ENCODE measurements at regions not wholly inside any gene's neighbourhood (a gene's known extent, or its start where the extent isn't known, plus 50 kb on each side); places are given as distances from the start of the nearest gene placed in this dataset.

DNA sequence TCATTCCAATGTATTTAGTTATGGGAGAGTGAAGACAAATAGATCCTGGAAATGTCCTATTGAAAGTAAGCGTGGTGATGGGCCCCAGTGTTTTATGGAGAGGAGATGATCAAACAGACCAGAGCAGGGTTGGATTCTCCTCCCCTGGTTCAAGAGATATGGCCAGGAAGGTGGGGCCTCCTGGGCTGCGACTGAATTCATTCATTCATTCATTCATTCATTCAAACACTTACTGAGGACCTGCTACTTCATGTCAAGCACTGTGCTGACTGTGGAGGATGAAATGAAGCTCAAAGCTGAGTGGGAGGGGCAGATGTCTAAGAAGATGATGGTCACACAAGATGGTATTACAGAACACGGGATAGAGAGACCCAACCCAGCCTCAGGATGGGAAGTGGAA is 71.5 kb upstream of the TNR start (continued):
- TF ChIP-seq, protein P1, sequence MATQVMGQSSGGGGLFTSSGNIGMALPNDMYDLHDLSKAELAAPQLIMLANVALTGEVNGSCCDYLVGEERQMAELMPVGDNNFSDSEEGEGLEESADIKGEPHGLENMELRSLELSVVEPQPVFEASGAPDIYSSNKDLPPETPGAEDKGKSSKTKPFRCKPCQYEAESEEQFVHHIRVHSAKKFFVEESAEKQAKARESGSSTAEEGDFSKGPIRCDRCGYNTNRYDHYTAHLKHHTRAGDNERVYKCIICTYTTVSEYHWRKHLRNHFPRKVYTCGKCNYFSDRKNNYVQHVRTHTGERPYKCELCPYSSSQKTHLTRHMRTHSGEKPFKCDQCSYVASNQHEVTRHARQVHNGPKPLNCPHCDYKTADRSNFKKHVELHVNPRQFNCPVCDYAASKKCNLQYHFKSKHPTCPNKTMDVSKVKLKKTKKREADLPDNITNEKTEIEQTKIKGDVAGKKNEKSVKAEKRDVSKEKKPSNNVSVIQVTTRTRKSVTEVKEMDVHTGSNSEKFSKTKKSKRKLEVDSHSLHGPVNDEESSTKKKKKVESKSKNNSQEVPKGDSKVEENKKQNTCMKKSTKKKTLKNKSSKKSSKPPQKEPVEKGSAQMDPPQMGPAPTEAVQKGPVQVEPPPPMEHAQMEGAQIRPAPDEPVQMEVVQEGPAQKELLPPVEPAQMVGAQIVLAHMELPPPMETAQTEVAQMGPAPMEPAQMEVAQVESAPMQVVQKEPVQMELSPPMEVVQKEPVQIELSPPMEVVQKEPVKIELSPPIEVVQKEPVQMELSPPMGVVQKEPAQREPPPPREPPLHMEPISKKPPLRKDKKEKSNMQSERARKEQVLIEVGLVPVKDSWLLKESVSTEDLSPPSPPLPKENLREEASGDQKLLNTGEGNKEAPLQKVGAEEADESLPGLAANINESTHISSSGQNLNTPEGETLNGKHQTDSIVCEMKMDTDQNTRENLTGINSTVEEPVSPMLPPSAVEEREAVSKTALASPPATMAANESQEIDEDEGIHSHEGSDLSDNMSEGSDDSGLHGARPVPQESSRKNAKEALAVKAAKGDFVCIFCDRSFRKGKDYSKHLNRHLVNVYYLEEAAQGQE (IDR thresholded peaks at IDR 0.05; ENCODE audit: low read depth), result no peak
- no peak for TF ChIP-seq JUND (IDR thresholded peaks at IDR 0.05)
- no peak for TF ChIP-seq ELF1 (IDR thresholded peaks at IDR 0.05; ENCODE audit: borderline replicate concordance, low read depth)
- no peak for TF ChIP-seq SP1 (IDR thresholded peaks at IDR 0.05; ENCODE audit: low read depth)
- TF ChIP-seq, protein P2, sequence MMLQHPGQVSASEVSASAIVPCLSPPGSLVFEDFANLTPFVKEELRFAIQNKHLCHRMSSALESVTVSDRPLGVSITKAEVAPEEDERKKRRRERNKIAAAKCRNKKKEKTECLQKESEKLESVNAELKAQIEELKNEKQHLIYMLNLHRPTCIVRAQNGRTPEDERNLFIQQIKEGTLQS (IDR thresholded peaks at IDR 0.05), result no peak
- no peak for TF ChIP-seq SRF (IDR thresholded peaks at IDR 0.05; ENCODE audit: low read depth)

DNA sequence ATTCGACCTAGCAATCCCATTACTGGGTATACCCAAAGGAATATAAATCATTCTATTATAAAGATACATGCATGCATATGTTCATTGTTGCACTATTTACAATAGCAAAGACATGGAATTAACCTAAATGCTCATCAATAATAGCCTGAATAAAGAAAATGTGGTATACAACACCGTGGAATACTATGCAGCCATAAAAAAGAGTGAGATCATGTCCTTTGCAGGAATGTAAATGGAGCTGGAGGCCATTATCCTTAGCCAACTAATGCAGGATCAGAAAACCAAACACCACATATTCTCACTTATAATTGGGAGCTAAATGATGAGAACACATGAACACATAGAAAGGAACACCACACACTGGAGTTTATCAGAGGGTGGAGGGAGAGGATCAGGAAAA is 69.5 kb upstream of the TNR start:
- H3K4me3 ChIP-seq (replicated peaks in 1 of 2; ENCODE audit: low read depth in 1 of 2, low read length in 2 of 2), result no peak overlapping the region
- no peaks in the 10 kb centered on the region for H3K9me2 ChIP-seq (ENCODE audit: insufficient read depth)
- H4K20me1 ChIP-seq (ENCODE audit: insufficient read depth), result no peaks in the 10 kb centered on the region
- ChIA-PET CTCF (no interaction called here), RAD21 (ENCODE audit: low non-redundant PET in 1 of 2, low total read pairs in 2 of 2, uncharacterized antibody in 2 of 2, unreplicated experiment in 2 of 2) (no interaction called here), POLR2A (no interaction called here)
- BruUV-seq (replicated peaks), result no TSS peak
- no peak overlapping the region for H3K9ac ChIP-seq (ENCODE audit: low read length)
- no peak overlapping the region for H2AFZ ChIP-seq (ENCODE audit: low read depth, low read length, poor library complexity, severe bottlenecking)
- no peaks in the 10 kb centered on the region for H3K79me2 ChIP-seq (ENCODE audit: insufficient read depth, low read length)
- H3K36me3 ChIP-seq (ENCODE audit: control insufficient read depth in 1 of 2, insufficient read depth in 2 of 2, low read length in 2 of 2), result no peaks in the 10 kb centered on the region
- ATAC-seq (no peak), DNase-seq (ENCODE audit: low read depth, low spot score) (no peak)
- H3K4me2 ChIP-seq (ENCODE audit: low read length), result no peak overlapping the region
- intact Hi-C loops (cut with micrococcal nuclease), result no loop called here
- no peaks in the 10 kb centered on the region for H3K9me3 ChIP-seq (ENCODE audit: control insufficient read depth in 1 of 2, insufficient read depth in 1 of 2, low read depth in 1 of 2, low read length in 2 of 2)
- H3K27ac ChIP-seq (ENCODE audit: low read depth, low read length), result no peak overlapping the region
- no peaks in the 10 kb centered on the region for H3K4me1 ChIP-seq (ENCODE audit: control insufficient read depth in 1 of 2, insufficient read depth in 2 of 2, low read length in 2 of 2)
- H3K27me3 ChIP-seq (ENCODE audit: insufficient read depth, low read length), result peaks cover 24% of the 10 kb centered on the region
- TF ChIP-seq RAD21 (IDR thresholded peaks at IDR 0.05; ENCODE audit: low read depth) (no peak), TCF7L2 (IDR thresholded peaks at IDR 0.05; ENCODE audit: borderline replicate concordance, extremely low read depth, insufficient read depth, insufficient read length) (no peak), SP1 (IDR thresholded peaks at IDR 0.05; ENCODE audit: low read depth) (no peak), ZFX (IDR thresholded peaks at IDR 0.05) (no peak), EZH2phosphoT487 (IDR thresholded peaks at IDR 0.05; ENCODE audit: borderline replicate concordance) (no peak)
- TF ChIP-seq, protein P2 (IDR thresholded peaks at IDR 0.05), result no peak
- TF ChIP-seq, protein P1 (IDR thresholded peaks at IDR 0.05; ENCODE audit: low read depth), result no peak
